ENCODE measurements at regions not wholly inside any gene's neighbourhood (a gene's known extent, or its start where the extent isn't known, plus 50 kb on each side); places are given as distances from the start of the nearest gene placed in this dataset.

- TF ChIP-seq CTCF (IDR thresholded peaks at IDR 0.05) (no peak), POLR2AphosphoS5 (IDR thresholded peaks at IDR 0.05) (no peak)
These were observed 1244.1 kb downstream of the ROBO2 start for GRCh38 chr3:78283994-78284393.

Measured in transverse colon (tissue), 4 donors.